GM20000 (cell line): ENCODE measurements at regions not wholly inside any gene's neighbourhood (a gene's known extent, or its start where the extent isn't known, plus 50 kb on each side); places are given as distances from the start of the nearest gene placed in this dataset.

Experiments used
- DNase-seq: peaks from one replicate; pipeline ENCODE4 v3.0.0; 2012; ENCODE audit warnings: low spot score
- CTCF ChIP-seq: IDR thresholded peaks from 2 replicates; pipeline ENCODE4 v1.5.1; 2012; ENCODE audit warnings: mild to moderate bottlenecking, control low read depth; ENCODE audit errors: extremely low read depth, missing control alignments

GRCh38 chr7:108724251-108725100 is 154.8 kb downstream of the DNAJB9 start:
- DNase-seq, result no peak
- TF ChIP-seq CTCF, result no peak

DNA sequence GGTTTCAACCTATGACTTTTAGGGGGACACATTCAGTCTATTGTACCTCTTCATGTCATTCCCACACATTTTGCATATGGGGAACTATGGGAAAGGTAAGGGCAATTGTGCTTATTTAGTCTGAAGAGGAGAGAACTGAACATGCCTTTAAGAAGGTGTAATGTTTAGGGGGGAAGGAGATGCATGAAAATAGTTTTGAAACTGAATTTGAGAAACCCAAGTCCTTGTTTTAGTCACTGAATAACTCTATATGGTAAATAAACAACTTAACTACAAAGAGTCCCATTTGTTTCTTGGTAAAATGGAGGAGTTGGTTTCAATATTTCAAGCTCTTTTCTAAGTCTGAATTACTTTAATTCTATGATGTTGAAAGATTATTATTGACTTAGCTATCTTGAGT is 166.1 kb downstream of the DNAJB9 start:
- no peak for DNase-seq
- no peak for TF ChIP-seq CTCF

DNA sequence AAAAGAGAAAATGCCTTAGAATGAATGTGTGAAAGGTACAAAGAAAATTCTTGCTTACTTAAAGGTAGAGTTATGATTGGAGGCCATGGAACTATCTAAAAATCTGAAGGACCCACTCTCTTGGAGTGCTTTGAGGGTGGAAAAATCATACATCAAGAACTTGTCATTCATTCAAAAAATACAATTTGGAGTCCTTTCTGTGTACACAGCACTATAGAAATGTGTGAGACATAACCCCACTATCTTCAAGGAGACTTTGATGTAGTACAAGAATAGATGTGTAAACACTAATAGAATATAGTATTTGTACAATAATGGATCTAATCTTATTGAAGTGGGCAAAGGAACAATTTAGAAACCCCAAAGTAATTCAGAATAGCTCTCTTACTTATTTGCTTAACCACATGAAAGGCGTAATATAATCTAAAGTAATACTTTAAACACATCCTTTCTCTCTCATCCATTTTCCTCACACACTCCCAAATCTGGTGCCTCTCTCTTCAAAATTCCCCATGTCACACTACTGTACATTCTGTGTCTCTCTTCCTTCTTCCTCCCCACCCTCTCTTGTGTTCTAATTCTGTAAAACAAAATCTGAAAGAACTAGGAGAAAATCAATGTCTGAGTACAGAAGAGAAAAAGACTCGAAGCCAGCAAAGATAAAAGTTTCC is 166.7 kb downstream of the DNAJB9 start:
- no peak for DNase-seq
- no peak for TF ChIP-seq CTCF

DNA sequence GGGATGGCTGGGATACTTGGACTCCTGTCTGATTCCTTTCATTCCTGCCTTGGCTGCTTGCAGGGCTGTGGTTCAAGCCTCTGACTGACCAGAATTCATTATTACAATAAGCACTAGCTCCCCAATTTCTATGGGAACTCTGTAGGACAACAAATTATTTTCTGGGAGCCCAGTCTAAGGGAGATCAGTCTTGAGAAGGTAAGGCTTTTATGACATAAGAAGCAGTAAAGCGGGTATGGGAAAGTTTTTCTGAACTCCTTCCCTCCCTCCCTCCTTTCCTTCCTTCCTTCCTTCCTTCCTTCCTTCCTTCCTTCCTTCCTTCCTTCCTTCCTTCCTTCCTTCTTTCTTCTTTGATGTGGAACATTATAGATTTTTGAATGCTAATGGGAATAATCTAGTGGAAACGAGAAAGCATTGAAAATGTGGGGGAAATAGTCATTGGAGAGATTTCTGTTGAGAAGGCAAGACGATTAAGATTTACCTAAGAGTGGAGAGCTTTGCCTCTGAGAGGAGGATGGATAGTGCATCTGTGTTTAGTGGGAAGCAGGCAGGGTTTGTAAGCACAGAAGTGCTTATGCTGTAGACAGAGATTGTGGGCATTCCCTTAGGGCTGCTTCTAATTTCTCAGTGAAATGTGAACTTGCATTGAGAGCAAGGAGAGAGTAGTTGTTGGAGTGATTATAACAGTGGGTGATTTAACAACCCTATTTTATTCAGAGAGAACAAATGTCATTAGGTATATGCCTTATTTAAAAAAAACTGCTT is 201.5 kb downstream of the DNAJB9 start:
- no peak for TF ChIP-seq CTCF
- no peak for DNase-seq

DNA sequence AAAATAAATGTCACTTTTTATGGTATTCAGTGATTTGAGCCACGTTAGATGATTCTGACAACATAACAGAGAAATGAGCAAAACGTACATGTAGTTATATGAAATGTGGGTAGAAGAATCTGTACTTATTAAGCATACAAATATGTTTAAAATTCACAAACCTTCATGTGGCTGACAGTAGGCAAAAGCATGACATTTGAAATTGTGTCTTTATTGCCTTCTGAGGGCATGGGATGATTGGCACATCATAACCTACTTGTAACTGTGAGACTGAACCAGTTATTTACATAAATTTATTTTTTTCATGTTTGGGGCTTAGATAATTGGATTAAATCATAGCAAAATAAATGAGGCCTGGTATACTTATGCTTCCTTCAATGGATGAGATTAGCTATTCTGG is 202.2 kb downstream of the DNAJB9 start:
- no peak for DNase-seq
- TF ChIP-seq CTCF, result no peak

- DNase-seq, result no peak
- TF ChIP-seq CTCF, result no peak
These were observed 208.3 kb downstream of the DNAJB9 start for GRCh38 chr7:108777966-108778365.

GRCh38 chr7:108789451-108789850 is 219.8 kb downstream of the DNAJB9 start:
- DNase-seq, result no peak
- no peak for TF ChIP-seq CTCF
